ENCODE measurements at regions not wholly inside any gene's neighbourhood (a gene's known extent, or its start where the extent isn't known, plus 50 kb on each side); places are given as distances from the start of the nearest gene placed in this dataset.

DNA sequence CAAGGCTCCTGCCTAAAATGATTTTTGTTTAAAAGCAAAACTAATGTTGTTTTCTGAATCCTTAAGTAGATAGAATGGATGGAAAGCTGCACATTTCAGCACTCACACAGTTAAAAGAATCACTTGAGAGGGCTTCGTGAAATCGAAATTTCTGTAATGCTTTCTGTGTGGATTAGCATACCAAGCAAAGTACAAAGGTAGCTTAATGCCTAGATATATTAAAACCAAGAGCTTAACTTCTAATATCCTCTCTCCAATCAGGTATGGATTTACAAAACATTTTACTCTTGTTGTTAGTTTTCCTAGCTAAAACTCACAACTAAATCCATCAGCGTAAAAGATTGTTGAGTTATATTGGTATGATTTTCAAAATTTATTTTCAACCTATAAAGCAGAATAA, 378.8 kb upstream of the PRMT6 start:
- FAIRE-seq (no peak), DNase-seq (ENCODE audit: low spot score in 2 of 2) (no peak)

GRCh38 chr1:106678279-106679050, 378.0 kb upstream of the PRMT6 start:
- FAIRE-seq (no peak), DNase-seq (ENCODE audit: low spot score in 2 of 2) (no peak)

GRCh38 chr1:106680216-106680615, 376.3 kb upstream of the PRMT6 start:
- DNase-seq (ENCODE audit: low spot score in 2 of 2) (no peak), FAIRE-seq (no peak)

DNA sequence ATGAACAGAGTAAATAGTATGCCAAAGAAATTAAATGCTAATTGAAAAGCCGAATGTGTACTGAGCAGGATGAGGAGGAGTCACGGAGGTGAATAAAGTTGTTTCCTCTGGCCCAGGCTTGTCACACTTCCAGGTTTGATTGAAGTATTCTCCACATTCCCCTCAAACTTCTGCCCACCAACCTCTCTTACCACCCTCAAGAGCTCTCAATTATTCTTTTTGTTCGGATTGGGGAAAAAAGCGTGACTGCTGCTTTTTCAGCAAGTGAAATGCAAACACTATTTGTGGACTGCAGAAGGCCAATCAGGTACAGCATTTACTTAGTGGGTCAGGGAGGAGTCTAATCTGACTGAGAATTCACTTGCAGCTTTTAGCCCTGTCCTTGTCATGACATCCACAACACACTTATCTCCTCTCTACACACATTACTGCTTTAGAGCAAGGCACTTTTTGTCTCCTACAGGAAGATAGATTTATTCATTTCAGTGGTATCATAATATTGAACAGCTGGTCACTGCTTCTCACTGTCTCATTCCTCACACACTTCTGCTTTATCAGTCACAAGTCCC, 375.6 kb upstream of the PRMT6 start:
- DNase-seq (ENCODE audit: low spot score in 2 of 2) (no peak), FAIRE-seq (no peak)

DNA sequence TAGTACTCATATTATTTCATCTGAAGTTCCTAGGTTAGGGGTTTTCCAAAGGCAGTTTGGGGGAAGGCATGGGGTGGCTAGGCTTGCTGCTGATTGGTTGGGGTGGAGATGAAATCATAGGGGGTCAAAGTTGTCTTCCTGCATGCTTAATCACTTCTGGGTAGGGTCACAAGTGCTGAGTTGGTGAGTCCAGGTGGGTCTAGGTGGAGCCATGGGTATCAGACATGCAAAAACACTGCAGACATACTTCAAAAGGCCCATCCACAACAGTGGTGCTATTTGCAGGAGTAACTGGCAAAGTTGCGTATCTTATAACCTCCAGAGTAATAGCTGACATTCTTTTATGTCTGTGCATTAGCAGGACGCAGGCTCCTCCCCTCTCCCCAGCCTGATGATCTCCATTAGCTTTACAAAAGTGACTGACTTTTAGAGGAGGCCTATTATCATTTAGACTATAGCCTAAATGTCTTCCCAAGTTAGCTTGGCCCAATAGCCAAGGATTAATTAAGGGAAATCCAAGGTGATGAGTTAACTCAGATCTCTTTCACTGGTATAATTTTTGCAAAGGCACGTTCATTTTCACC, 374.4 kb upstream of the PRMT6 start:
- no peak for DNase-seq (ENCODE audit: low spot score in 2 of 2)
- FAIRE-seq, result no peak

GRCh38 chr1:106688446-106688845, 368.0 kb upstream of the PRMT6 start:
- DNase-seq (ENCODE audit: low spot score in 2 of 2) (no peak), FAIRE-seq (no peak)

GRCh38 chr1:106698660-106699059, 357.8 kb upstream of the PRMT6 start:
- DNase-seq (ENCODE audit: low spot score in 2 of 2) (no peak), FAIRE-seq (no peak)

DNA sequence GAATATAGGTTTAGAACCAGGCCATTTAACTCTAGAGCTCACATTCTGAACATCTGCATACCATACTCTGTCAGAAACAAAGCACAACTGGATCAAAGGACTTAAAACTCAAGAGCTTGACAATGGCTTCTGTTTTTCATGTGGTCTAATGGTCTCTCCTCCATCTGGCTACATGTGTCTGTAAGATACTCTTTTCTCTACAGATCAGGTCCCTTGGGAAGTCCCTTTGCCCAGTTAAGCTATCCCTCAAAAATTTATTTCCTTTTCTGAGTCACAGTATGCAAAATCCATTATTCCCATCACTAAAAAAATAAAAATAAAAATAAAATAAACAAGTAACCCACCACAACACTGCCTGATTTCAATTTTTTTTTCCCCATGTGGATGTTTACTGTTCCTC, 357.0 kb upstream of the PRMT6 start:
- no peak for DNase-seq (ENCODE audit: low spot score in 2 of 2)
- FAIRE-seq, result no peak

- DNase-seq (ENCODE audit: low spot score in 2 of 2) (no peak), FAIRE-seq (no peak)
Observed at GRCh38 chr1:106700211-106700610, 356.3 kb upstream of the PRMT6 start.

- DNase-seq (ENCODE audit: low spot score in 2 of 2) (no peak), FAIRE-seq (no peak)
Observed at GRCh38 chr1:106705971-106706370, 350.5 kb upstream of the PRMT6 start.

GRCh38 chr1:106717591-106717990, 338.9 kb upstream of the PRMT6 start:
- no peak for DNase-seq (ENCODE audit: low spot score in 2 of 2)
- FAIRE-seq, result no peak

DNA sequence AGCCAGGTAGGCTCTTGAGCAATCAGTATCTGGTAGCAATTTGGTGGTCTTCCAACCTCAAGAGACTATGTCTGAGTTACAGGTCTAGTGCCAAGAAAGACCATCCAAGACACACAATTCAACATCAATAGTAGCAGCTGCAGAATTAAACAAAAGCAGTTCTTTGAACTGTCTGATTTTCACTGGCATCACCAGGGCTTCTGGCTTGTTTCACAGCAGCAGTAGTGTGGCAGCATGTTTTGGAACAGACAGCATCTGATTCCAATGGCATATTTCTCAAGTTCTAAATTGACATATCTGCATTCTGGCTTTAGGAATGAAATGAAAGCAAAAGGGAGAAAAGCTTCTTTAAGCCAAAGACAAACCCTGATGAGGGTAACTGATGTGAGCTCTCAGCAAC, 334.7 kb upstream of the PRMT6 start:
- no peak for DNase-seq (ENCODE audit: low spot score in 2 of 2)
- FAIRE-seq, result no peak

GRCh38 chr1:106722466-106722865, 334.0 kb upstream of the PRMT6 start:
- FAIRE-seq, result no peak

DNA sequence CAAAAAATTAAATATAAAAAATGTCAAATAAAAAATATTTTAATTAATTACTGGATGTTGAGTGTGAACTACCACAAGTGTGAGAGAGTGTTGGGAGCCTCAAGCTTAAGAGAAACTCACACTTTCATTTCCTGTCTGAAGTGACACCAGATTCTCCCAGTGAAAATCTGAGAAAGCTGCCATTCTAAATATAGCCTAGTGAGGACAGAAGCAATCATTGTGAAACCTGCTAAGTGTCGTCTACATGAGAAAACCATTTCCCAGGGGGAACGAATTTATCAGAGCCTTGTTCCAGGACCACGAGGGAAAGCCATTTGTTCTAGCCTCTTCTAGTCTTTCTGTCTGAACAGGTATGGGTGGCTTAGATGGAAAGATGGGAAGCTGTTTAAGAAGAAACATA, 329.3 kb upstream of the PRMT6 start:
- DNase-seq (ENCODE audit: low spot score in 2 of 2), result no peak
- no peak for FAIRE-seq

More at GRCh38 chr1:106722466-106722865, 334.0 kb upstream of the PRMT6 start:
- no peak for DNase-seq (ENCODE audit: low spot score in 2 of 2)

- no peak for DNase-seq (ENCODE audit: low spot score in 2 of 2)
- no peak for FAIRE-seq
Observed at GRCh38 chr1:106746448-106747085, 309.9 kb upstream of the PRMT6 start.

- FAIRE-seq, result no peak
- DNase-seq (ENCODE audit: low spot score in 2 of 2), result peak in 1 of 2 donors; percentile 7
Observed at GRCh38 chr1:106747232-106747631, 309.2 kb upstream of the PRMT6 start.

DNA sequence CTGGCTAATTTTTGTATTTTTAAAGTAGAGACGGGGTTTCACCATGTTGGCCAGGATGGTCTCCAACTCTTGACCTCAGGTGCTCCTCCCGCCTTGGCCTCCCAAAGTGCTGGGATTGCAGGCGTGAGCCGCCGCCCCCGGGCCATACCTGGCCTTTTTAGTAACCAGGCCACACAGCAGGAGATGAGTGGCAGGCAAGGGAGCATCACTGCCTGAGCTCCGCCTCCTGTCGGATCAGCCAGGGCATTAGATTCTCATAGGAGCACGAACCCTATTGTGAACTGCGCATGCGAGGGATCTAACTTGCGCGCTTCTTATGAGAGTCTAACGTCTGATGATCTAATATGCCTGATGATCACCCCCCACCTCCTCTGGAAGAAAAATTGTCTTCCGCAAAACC, 308.7 kb upstream of the PRMT6 start:
- no peak for FAIRE-seq
- DNase-seq (ENCODE audit: low spot score in 2 of 2), result no peak

GRCh38 chr1:106748606-106749005, 307.9 kb upstream of the PRMT6 start:
- FAIRE-seq (no peak), DNase-seq (ENCODE audit: low spot score in 2 of 2) (no peak)

- DNase-seq (ENCODE audit: low spot score in 2 of 2) (no peak), FAIRE-seq (no peak)
Observed at GRCh38 chr1:106749491-106749890, 307.0 kb upstream of the PRMT6 start.

DNA sequence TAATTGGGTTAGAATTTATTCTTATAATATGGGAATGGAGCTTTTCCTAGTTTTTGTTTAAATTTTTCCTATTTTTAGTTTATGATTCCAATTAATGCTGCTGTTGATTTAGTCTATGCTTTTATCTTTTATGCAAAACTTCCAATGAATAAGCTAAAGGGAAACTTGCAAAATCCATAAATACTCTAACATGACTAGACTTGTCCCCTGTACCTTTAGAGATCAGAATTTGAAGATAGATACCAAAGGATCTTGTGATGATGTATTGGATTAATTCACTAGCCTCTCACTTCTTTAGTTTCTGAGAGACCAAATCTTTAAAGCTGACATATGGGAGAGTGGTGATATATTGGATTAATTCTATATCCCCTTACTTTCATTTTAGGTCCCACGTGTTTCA, 306.6 kb upstream of the PRMT6 start:
- FAIRE-seq, result no peak
- DNase-seq (ENCODE audit: low spot score in 2 of 2), result no peak

DNA sequence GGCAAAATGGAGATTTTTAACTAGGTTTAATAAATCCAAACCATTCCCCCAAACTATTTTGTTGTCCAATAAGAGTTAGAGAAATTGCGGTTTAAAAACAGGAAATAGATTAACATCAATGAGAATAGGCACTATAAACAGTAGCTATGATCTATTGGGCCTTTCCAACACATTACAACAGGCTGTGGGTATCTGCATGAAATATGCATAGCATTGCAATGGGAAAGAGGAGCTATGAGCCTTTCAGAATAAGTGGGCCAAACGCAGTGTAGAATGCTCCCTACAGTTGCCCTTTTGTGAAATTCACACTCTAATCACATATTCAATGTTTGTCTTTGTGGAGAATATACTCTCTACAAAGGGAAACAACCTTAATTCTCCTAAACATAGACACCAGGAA, 305.5 kb upstream of the PRMT6 start:
- FAIRE-seq (no peak), DNase-seq (ENCODE audit: low spot score in 2 of 2) (no peak)

DNA sequence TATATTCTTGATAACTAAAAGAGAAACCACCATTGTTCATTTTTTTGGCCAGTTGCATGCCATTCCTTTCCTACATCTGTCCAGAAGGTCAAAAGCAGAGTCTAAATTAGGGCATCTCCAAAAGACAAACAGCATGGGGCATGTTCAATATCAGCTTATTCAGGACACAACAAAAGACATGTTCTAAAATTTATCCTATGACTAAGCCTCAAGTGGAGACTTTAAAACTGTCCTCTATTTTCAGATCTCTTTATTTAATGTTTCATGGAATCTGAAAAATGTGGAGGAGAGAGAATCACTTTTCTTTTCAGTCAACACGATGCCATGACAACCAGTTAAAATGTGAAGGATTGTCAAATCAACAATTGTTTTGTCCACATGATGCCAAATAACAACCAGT, 303.4 kb upstream of the PRMT6 start:
- DNase-seq (ENCODE audit: low spot score in 2 of 2) (no peak), FAIRE-seq (no peak)
